Neuronal stem cell (in vitro differentiated cells): ENCODE measurements at regions not wholly inside any gene's neighbourhood (a gene's known extent, or its start where the extent isn't known, plus 50 kb on each side); places are given as distances from the start of the nearest gene placed in this dataset.

ENCODE experiments used
- DNase-seq: peaks from one replicate; pipeline ENCODE4 v3.0.0-alpha.2; 2013; ENCODE audit warnings: low spot score
- H2AFZ ChIP-seq: one replicate; pipeline ENCODE4 v1.6.1; 2013; ENCODE audit warnings: mild to moderate bottlenecking, low read length, inconsistent platforms
- H2AK5ac ChIP-seq: 2 replicates; pipeline ENCODE4 v1.6.1; 2013; ENCODE audit warnings: low read depth, mild to moderate bottlenecking, inconsistent platforms, low read length, moderate library complexity, mixed read lengths
- H2BK120ac ChIP-seq: 2 replicates; pipeline ENCODE4 v1.6.1; 2013; ENCODE audit warnings: low read depth, mild to moderate bottlenecking, inconsistent platforms, low read length, moderate library complexity, mixed read lengths
- H2BK12ac ChIP-seq: one replicate; pipeline ENCODE4 v1.6.1; 2013; ENCODE audit warnings: low read length, inconsistent platforms
- H2BK15ac ChIP-seq: 2 replicates; pipeline ENCODE4 v1.6.1; 2013; ENCODE audit warnings: mild to moderate bottlenecking, low read length, inconsistent platforms, mixed read lengths
- H2BK5ac ChIP-seq: one replicate; pipeline ENCODE4 v1.6.1; 2013; ENCODE audit warnings: inconsistent platforms, mild to moderate bottlenecking, low read length, moderate library complexity
- H3K14ac ChIP-seq: one replicate; pipeline ENCODE4 v1.6.1; 2013; ENCODE audit warnings: low read length, inconsistent platforms
- H3K18ac ChIP-seq: 2 replicates; pipeline ENCODE4 v1.6.1; 2013; ENCODE audit warnings: low read length, inconsistent platforms
- H3K23ac ChIP-seq: 2 replicates; pipeline ENCODE4 v1.6.1; 2013; ENCODE audit warnings: low read depth, mild to moderate bottlenecking, mixed read lengths, low read length, inconsistent platforms; ENCODE audit not compliant: poor library complexity
- H3K27ac ChIP-seq: replicated peaks from 3 replicates; pipeline ENCODE4 v1.5.1; 2013; ENCODE audit warnings: low read length, inconsistent platforms
- H3K27me3 ChIP-seq, 3 experiments: 2 replicates each; pipeline ENCODE4 v1.6.1; 2013; ENCODE audit warnings: low read length in 3 of 3, mild to moderate bottlenecking in 2 of 3, inconsistent platforms in 1 of 3, low read depth in 1 of 3, mixed read lengths in 1 of 3, moderate library complexity in 1 of 3; ENCODE audit not compliant: control insufficient read depth in 3 of 3, insufficient read depth in 3 of 3
- H3K36me3 ChIP-seq, 2 donors: replicated peaks in 1 of 2; 2 replicates each; pipeline ENCODE4 v1.6.1; 2013; ENCODE audit warnings: low read length in 2 of 2; ENCODE audit not compliant: control insufficient read depth in 2 of 2, insufficient read depth in 2 of 2
- H3K4ac ChIP-seq: 2 replicates; pipeline ENCODE4 v1.6.1; 2013; ENCODE audit warnings: inconsistent platforms, mild to moderate bottlenecking, low read length, moderate library complexity
- H3K4me1 ChIP-seq, 2 donors: 1 replicate in 1 of 2; 2 replicates in 1 of 2; pipeline ENCODE4 v1.6.1; 2013; ENCODE audit warnings: low read length in 2 of 2, low read depth in 1 of 2; ENCODE audit not compliant: control insufficient read depth in 2 of 2, insufficient read depth in 1 of 2
- H3K4me2 ChIP-seq: one replicate; pipeline ENCODE4 v1.6.1; 2013; ENCODE audit warnings: mild to moderate bottlenecking, low read length, inconsistent platforms; ENCODE audit not compliant: insufficient read depth, poor library complexity, severe bottlenecking
- H3K4me3 ChIP-seq, 2 donors: 2 replicates each; pipeline ENCODE4 v1.5.1; 2013; ENCODE audit warnings: low read length in 2 of 2, mild to moderate bottlenecking in 2 of 2, inconsistent platforms in 1 of 2, moderate library complexity in 1 of 2
- H3K79me1 ChIP-seq: one replicate; pipeline ENCODE4 v1.6.1; 2013; ENCODE audit warnings: low read depth, mild to moderate bottlenecking, inconsistent platforms, low read length, moderate library complexity
- H3K9ac ChIP-seq: one replicate; pipeline ENCODE4 v1.6.1; 2013; ENCODE audit warnings: mild to moderate bottlenecking, low read depth, low read length, inconsistent platforms; ENCODE audit not compliant: poor library complexity
- H3K9me3 ChIP-seq, 2 donors: replicated peaks in 1 of 2; 2 replicates each; pipeline versions ENCODE3 to v1.6.1; 2013; ENCODE audit warnings: low read length in 2 of 2, mild to moderate bottlenecking in 2 of 2, inconsistent platforms in 1 of 2, low read depth in 1 of 2, mixed read lengths in 1 of 2, moderate library complexity in 1 of 2; ENCODE audit not compliant: control insufficient read depth in 2 of 2, insufficient read depth in 1 of 2
- H4K8ac ChIP-seq: one replicate; pipeline ENCODE4 v1.6.1; 2013; ENCODE audit warnings: low read depth, mild to moderate bottlenecking, inconsistent platforms, low read length, moderate library complexity
- H4K91ac ChIP-seq: one replicate; pipeline ENCODE4 v1.6.1; 2013; ENCODE audit warnings: low read length, low read depth, mild to moderate bottlenecking, inconsistent platforms; ENCODE audit not compliant: poor library complexity
- WGBS, 2 donors: extraction: QIAGEN DNeasy Blood & Tissue Kit; methylation state at CpG; one replicate each; pipeline ENCODE4 v1.1.7; 2013; ENCODE audit warnings: missing lambda C conversion rate in 2 of 2, mixed read lengths in 1 of 2; ENCODE audit not compliant: insufficient read length in 2 of 2, insufficient replicate concordance in 1 of 2; ENCODE audit errors: extremely low coverage in 2 of 2; 5-methylcytosine and 5-hydroxymethylcytosine counted together

GRCh38 chr18:29313312-29313711 is 1136.4 kb upstream of the CDH2 start:
- Histone ChIP-seq H3K18ac (no peak overlapping the region), H4K8ac (no peak overlapping the region), H3K4ac (no peak overlapping the region), H2BK15ac (no peak overlapping the region), H2AFZ (no peak overlapping the region), H3K4me3 (peak overlapping the region in 1 of 2 donors; percentile 65), H2AK5ac (no peak overlapping the region), H3K14ac (no peak overlapping the region), H3K4me2 (no peak overlapping the region), H3K9ac (no peak overlapping the region), H3K4me1 (peaks cover 0 to 4% of the 10 kb centered on the region in 2 donors), H3K36me3 (no peaks in the 10 kb centered on the region), H3K27ac (no peak overlapping the region), H2BK120ac (no peak overlapping the region), H3K79me1 (no peaks in the 10 kb centered on the region), H2BK5ac (no peak overlapping the region), H3K9me3 (no peaks in the 10 kb centered on the region), H3K27me3 (no peaks in the 10 kb centered on the region), H4K91ac (no peak overlapping the region), H3K23ac (no peak overlapping the region), H2BK12ac (no peak overlapping the region)
- WGBS, 2 donors = no CpG with 5 or more reads among the region's 1 CpG
- no peak for DNase-seq

GRCh38 chr18:29311580-29311979 is 1134.7 kb upstream of the CDH2 start:
- no peaks in the 10 kb centered on the region for H3K79me1 ChIP-seq
- no peak overlapping the region for H3K27ac ChIP-seq
- H2AK5ac ChIP-seq = no peak overlapping the region
- no peak overlapping the region for H2BK12ac ChIP-seq
- no peak overlapping the region for H3K4me2 ChIP-seq
- no CpG with 5 or more reads among the region's 2 CpGs for WGBS, 2 donors
- no peak overlapping the region for H3K14ac ChIP-seq
- H3K36me3 ChIP-seq = no peaks in the 10 kb centered on the region
- H3K9me3 ChIP-seq = no peaks in the 10 kb centered on the region
- DNase-seq = no peak
- H2BK15ac ChIP-seq = no peak overlapping the region
- H3K23ac ChIP-seq = no peak overlapping the region
- H3K9ac ChIP-seq = no peak overlapping the region
- H3K4me1 ChIP-seq = peaks cover 0 to 4% of the 10 kb centered on the region in 2 donors
- no peak overlapping the region for H3K4ac ChIP-seq
- no peak overlapping the region for H3K18ac ChIP-seq
- no peak overlapping the region for H2AFZ ChIP-seq
- H4K91ac ChIP-seq = no peak overlapping the region
- H2BK5ac ChIP-seq = no peak overlapping the region
- no peaks in the 10 kb centered on the region for H3K27me3 ChIP-seq
- H2BK120ac ChIP-seq = no peak overlapping the region
- no peak overlapping the region for H3K4me3 ChIP-seq
- H4K8ac ChIP-seq = no peak overlapping the region

- Histone ChIP-seq H3K9ac (no peak overlapping the region), H3K4me3 (no peak overlapping the region), H3K4me1 (peaks cover 0 to 4% of the 10 kb centered on the region in 2 donors), H2BK5ac (no peak overlapping the region), H2AK5ac (no peak overlapping the region), H3K36me3 (no peaks in the 10 kb centered on the region), H3K27me3 (no peaks in the 10 kb centered on the region), H4K91ac (no peak overlapping the region), H3K79me1 (no peaks in the 10 kb centered on the region), H3K27ac (no peak overlapping the region), H3K4me2 (no peak overlapping the region), H3K4ac (no peak overlapping the region), H2BK12ac (no peak overlapping the region), H3K18ac (no peak overlapping the region), H3K23ac (no peak overlapping the region), H4K8ac (no peak overlapping the region), H3K9me3 (no peaks in the 10 kb centered on the region), H2AFZ (peak overlapping the region; percentile 21), H2BK120ac (no peak overlapping the region), H3K14ac (no peak overlapping the region), H2BK15ac (no peak overlapping the region)
- no peak for DNase-seq
- no CpG with 5 or more reads among the region's 1 CpG for WGBS, 2 donors
Observed at GRCh38 chr18:29309366-29309765, 1132.4 kb upstream of the CDH2 start.

- Histone ChIP-seq H3K27ac (no peak overlapping the region), H4K91ac (no peak overlapping the region), H2AK5ac (no peak overlapping the region), H3K27me3 (no peaks in the 10 kb centered on the region), H2AFZ (no peak overlapping the region), H2BK12ac (no peak overlapping the region), H3K18ac (no peak overlapping the region), H4K8ac (no peak overlapping the region), H3K9ac (no peak overlapping the region), H3K4me3 (no peak overlapping the region), H3K4me1 (peaks cover 0 to 4% of the 10 kb centered on the region in 2 donors), H3K14ac (no peak overlapping the region), H3K23ac (no peak overlapping the region), H3K79me1 (no peaks in the 10 kb centered on the region), H2BK15ac (no peak overlapping the region), H3K36me3 (no peaks in the 10 kb centered on the region), H3K4ac (no peak overlapping the region), H2BK5ac (no peak overlapping the region), H2BK120ac (no peak overlapping the region), H3K4me2 (no peak overlapping the region), H3K9me3 (no peaks in the 10 kb centered on the region)
- DNase-seq = no peak
- no CpG with 5 or more reads among the region's 1 CpG for WGBS, 2 donors
Observed at GRCh38 chr18:29307982-29308381, 1131.1 kb upstream of the CDH2 start.
